GM19351 (cell line): ENCODE measurements at regions not wholly inside any gene's neighbourhood (a gene's known extent, or its start where the extent isn't known, plus 50 kb on each side); places are given as distances from the start of the nearest gene placed in this dataset.

Experiments used
- ATAC-seq: cut with Tn5 transposase; IDR thresholded peaks from one replicate; pipeline ENCODE4 v1.9.1; 2021; ENCODE audit warnings: mild to moderate bottlenecking, moderate library complexity; ENCODE audit not compliant: unreplicated experiment

DNA sequence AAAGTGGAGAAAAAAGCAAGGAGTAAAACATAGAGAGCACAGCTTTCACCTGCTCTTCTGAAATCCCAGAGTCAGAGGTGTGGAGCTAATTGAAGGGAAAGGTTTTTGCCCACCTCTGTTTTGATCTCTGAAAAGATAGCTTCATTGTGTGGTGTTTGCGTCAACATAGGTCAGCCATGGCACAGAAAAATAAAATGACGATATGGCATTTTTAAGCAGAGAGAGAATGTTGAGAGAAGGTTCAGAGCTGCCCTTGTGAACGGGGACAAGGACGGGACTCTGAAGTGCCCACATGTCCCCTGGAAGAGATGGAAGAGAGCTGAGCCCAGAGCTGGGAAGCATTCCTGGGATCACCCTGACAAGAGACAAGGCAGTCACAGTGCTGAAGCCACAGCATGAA is 249.4 kb upstream of the PLSCR5 start:
- no peak for ATAC-seq

DNA sequence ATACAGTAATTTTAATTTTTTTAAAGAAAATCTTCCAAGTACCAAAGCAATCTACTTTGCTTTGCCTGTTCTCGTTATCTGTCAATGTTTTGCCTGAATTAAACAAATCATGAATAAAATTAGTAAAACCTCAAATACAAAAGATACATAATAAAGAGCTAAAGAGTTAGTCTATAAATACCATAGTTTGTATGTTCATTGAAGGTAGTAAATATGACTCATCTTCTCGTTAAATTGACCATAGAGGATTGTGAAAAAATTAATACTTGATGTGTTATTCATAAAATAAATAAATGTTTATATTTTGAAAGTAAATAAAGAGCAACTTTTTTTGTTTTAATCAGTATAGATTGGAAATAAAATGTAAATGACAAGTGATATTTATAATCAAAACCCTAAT is 246.5 kb upstream of the PLSCR5 start:
- ATAC-seq: no peak

DNA sequence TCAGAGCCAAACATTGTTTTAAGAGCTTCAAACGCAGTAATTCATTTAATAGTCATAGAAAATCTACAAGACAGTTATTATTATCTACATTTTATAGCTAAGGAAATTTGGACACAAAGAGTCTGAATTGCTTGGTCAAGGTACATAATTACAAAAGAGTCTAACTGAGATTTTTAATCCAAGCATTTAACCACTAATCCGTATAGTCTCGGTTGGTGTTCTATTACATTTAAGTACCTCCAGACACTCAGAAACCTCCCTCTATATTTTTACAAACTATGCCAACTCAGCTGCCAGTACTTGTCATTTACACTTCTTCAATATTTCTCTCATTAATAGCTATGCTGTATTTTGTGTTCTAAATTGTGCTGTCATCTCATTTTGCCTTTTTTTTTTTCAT is 240.2 kb upstream of the PLSCR5 start:
- ATAC-seq: no peak

DNA sequence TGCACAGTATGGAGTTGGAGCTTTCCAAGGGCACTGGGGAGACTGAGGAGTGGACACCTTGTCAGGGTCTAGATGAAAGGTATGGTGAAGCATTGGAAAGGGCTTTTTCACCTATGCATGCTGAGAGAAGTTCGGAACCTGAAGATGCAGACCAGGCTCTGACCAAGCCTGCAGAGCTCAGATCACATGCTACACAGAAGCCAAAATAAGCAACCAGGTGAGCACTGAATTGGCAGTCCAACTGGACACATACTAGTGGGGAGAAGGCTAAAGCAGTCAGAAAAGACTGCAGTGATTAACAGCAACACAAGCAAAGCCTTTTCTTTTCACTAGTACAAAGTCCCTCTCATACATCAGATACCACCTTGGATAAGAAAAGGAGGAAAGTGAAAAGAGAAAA is 238.3 kb upstream of the PLSCR5 start:
- no peak for ATAC-seq

DNA sequence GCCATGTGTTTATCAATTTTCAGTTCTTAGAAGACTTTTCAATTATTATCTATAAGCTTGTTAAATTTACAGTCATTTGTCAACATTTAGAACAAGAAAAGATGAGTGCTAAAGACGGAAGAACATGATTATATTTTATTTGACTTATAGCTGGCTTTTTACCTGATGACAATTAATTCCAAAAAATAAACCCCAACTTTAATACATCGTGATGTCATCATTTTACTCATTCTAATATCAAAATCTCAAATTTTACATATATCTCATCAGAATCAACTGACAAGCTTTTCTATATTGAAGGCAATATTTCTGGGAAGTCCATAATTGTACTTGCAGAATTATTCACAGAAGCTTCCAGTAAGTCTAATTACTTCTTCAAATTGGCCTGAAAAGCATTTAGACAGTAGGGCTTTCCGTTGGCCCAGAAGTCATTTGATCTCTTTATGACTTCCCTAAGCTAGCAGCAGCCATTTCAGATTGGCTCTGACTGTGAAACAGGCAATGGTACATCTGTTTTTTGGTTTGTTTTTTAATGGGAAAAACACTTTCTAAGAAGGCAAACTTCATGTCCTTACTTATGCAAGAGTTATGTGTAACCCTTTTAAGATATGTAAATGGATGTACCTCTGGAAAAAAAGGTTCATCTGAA is 234.7 kb upstream of the PLSCR5 start:
- no peak for ATAC-seq

GRCh38 chr3:146838221-146838620 is 233.1 kb upstream of the PLSCR5 start:
- no peak for ATAC-seq

GRCh38 chr3:146834917-146835316 is 229.8 kb upstream of the PLSCR5 start:
- ATAC-seq: no peak

GRCh38 chr3:146832857-146833458 is 227.8 kb upstream of the PLSCR5 start:
- no peak for ATAC-seq

DNA sequence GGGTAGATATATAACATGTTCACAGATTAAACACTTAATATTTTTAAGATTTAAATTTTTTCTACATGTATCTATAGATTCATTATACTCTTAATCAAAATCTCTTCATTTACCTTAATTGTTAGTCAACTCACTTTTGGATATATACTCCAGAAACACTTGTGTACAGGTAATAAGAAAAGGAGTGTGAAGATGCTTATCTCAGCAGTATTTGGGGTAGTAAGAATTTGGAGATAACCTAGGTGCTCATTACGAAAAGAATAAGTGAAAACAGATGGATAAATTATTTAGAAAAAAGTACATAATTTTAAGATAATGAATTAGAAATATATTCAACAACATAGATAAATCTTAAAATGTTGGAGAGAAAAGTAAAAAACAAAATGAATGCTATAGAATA is 226.5 kb upstream of the PLSCR5 start:
- no peak for ATAC-seq

DNA sequence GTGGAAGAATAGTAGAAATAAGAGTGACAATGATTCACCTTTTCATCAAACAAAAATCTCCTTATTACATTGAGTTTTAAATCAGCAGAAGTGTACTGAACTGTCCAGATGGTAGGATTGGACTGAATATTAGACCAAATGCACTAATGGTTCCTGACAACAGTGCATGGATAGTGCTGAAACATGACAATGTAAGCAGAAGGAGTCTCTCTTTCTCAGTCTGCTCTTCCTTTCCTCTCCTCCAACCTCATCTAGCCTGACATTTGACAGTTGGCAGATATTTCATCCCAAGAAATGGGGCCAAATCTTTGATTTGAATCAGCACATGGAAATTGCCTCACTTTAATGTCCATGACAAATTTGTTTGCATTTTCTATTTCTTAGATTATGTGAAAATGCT is 225.1 kb upstream of the PLSCR5 start:
- ATAC-seq: no peak

DNA sequence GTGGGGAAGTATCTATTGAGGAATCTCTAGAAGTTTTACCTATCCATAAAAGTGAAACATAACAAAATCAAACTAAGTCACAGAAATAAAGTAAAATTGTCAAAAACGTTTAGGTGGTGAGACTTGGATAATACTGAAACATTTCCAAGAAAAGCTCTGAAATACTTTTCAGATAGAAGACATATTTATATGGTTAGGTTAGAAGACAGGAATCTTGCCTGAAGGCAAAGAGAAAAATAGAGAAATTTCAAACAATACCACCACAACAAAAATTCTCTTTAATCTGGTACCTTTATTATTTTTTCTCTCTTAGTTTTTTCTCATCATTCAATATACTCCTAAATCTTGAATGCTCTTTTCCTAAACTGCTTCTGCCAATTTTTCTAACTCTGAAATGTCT is 222.7 kb upstream of the PLSCR5 start:
- ATAC-seq: no peak

GRCh38 chr3:146823622-146824021 is 218.5 kb upstream of the PLSCR5 start:
- no peak for ATAC-seq

GRCh38 chr3:146818866-146819265 is 213.7 kb upstream of the PLSCR5 start:
- ATAC-seq: no peak

DNA sequence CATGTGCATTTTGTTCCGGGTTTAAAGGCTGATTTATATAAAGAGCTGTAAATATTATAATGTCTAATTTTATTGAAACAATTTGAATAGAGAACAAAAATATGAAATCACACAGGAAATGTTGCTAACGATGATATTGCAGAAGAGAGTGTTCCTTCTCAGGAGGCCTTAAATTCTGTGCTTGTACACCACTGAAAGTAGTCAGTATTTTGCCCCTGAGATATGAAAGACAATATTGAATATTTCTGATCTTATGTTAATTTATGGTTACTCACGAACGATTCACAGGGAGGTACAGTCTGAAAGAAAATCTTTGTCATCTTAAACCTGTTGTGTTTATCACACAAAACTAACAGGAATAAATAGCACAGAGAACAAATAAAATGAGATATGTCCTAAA is 213.2 kb upstream of the PLSCR5 start:
- ATAC-seq: no peak

GRCh38 chr3:146817704-146818103 is 212.6 kb upstream of the PLSCR5 start:
- ATAC-seq: no peak

- no peak for ATAC-seq
These were observed 209.6 kb upstream of the PLSCR5 start for GRCh38 chr3:146814601-146815315.

GRCh38 chr3:146813496-146813895 is 208.3 kb upstream of the PLSCR5 start:
- ATAC-seq: no peak

DNA sequence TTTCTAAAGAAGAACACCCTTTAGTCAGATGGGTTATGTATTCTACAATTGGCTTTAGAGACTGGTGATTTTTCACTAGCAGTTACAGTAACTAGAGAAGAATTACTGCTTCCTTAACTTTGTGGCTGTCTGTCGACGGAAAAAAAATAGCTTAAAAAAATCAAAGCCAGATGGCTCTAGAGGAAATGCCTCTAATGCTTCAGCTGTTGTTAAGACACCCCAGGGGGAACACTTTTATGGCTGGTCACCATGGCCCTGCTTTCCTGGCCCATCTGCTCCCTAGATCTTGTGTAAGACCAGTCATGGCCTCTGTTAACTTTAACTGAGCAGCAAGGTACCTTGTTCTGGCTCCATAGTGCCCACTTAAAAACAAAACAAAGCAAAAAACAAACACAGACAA is 198.6 kb upstream of the PLSCR5 start:
- ATAC-seq: no peak

DNA sequence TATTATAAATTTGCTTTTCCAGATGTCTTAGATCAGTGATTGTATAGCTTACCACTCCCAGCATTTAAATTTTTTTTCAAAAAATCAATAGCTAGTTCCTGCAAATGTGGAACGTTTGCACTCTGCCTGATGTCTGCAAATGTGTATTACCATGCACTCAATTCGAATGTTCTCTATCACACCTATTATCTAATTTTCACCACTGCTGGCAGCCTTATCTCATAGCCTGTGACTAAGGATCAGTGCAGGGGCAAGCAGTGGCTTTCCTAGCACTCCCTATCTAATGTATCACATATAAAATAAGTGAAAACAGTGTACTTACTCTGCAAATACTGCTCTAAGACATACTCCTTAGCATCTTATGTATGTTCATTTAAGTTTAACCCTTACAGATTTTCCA is 196.3 kb upstream of the PLSCR5 start:
- ATAC-seq: no peak

DNA sequence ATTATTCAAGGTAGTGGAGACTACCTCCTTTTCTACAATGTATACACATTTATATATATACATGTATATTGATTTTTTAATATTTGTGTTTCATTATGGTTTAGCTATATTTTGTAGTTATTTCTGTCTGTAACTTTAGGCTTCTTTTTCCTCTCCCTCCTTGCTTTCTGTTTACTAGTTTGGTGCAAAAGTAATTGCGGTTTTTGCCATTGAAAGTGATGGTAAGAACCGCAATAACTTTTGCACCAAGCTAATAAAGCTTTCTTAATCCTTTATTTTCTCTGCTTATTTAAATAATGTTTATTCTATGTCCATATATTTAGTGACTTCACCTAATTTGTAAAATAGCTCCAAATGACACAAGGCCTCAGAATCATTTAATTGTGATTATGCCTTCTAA is 195.3 kb upstream of the PLSCR5 start:
- ATAC-seq: no peak

DNA sequence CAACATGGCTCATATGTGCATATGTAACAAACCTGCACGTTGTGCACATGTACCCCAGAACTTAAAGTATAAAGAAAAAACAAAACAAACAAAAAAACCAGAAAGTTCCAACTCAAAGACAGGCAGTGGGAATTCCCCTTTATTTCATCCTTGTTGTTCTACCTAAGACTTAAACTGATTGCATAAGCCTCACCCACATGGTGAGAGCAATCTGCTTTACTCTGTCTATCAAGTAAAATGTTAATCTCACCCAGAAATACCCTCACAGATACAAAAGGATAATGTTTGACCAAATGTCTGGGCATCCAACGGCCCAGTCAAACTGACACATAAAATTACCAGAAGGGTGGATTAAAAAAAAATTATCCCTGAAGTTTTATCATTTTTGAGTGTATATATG is 190.9 kb upstream of the PLSCR5 start:
- no peak for ATAC-seq

GRCh38 chr3:146783446-146783845 is 178.3 kb upstream of the PLSCR5 start:
- ATAC-seq: no peak
